Mesodermal cell (in vitro differentiated cells): ENCODE measurements at regions not wholly inside any gene's neighbourhood (a gene's known extent, or its start where the extent isn't known, plus 50 kb on each side); places are given as distances from the start of the nearest gene placed in this dataset.
A peak's percentile ranks its signal among the peaks of the same experiment; 100 is the strongest.

ENCODE experiments used
- H3K27ac ChIP-seq: 2 replicates; pipeline ENCODE4 v1.7.0; 2013; ENCODE audit warnings: mild to moderate bottlenecking, low read depth, low read length, moderate library complexity; ENCODE audit not compliant: severe bottlenecking
- H3K36me3 ChIP-seq: 2 replicates; pipeline ENCODE4 v1.7.1; 2013; ENCODE audit warnings: mild to moderate bottlenecking, low read length, moderate library complexity; ENCODE audit not compliant: control insufficient read depth, insufficient read depth
- H3K4me1 ChIP-seq: one replicate; pipeline ENCODE4 v1.7.1; 2013; ENCODE audit warnings: mild to moderate bottlenecking, low read length; ENCODE audit not compliant: insufficient read depth, control insufficient read depth, poor library complexity, severe bottlenecking
- H3K4me3 ChIP-seq: 2 replicates; pipeline ENCODE4 v1.7.0; 2013; ENCODE audit warnings: low read length, control low read depth, mild to moderate bottlenecking; ENCODE audit not compliant: insufficient read depth, poor library complexity, severe bottlenecking; ENCODE audit errors: extremely low read depth
- H3K9me3 ChIP-seq: 2 replicates; pipeline ENCODE4 v1.7.1; 2013; ENCODE audit warnings: mild to moderate bottlenecking, low read length, moderate library complexity; ENCODE audit not compliant: control insufficient read depth
- WGBS, 2 experiments: methylation state at CpG; one replicate each; pipeline ENCODE4 v1.1.5; 2013; ENCODE audit warnings: missing lambda C conversion rate in 2 of 2; ENCODE audit not compliant: insufficient coverage in 2 of 2; 5-methylcytosine and 5-hydroxymethylcytosine counted together

GRCh38 chr2:126990605-126991532 lies 92.2 kb downstream of the TEX51 start:
- Histone ChIP-seq H3K27ac (peak overlapping the region; percentile 7), H3K9me3 (no peaks in the 10 kb centered on the region), H3K36me3 (no peaks in the 10 kb centered on the region), H3K4me1 (peaks cover 15% of the 10 kb centered on the region), H3K4me3 (no peak overlapping the region)
- 75 to 80% methylated on average over 4 to 6 of the region's 12 CpGs for WGBS, 2 experiments

GRCh38 chr2:126994340-126994777 lies 95.7 kb downstream of the TEX51 start:
- no peak overlapping the region for H3K4me3 ChIP-seq
- 67 to 85% methylated on average over 1 to 2 of the region's 2 CpGs for WGBS, 2 experiments
- H3K27ac ChIP-seq: peak overlapping the region; percentile 17
- no peaks in the 10 kb centered on the region for H3K36me3 ChIP-seq
- no peaks in the 10 kb centered on the region for H3K9me3 ChIP-seq
- peaks cover 23% of the 10 kb centered on the region for H3K4me1 ChIP-seq

GRCh38 chr2:126995621-126996377 lies 97.1 kb downstream of the TEX51 start:
- H3K27ac ChIP-seq: peak overlapping the region; percentile 76
- 30 to 33% methylated on average over 1 of the region's 5 CpGs for WGBS, 2 experiments
- H3K4me3 ChIP-seq: no peak overlapping the region
- no peaks in the 10 kb centered on the region for H3K9me3 ChIP-seq
- no peaks in the 10 kb centered on the region for H3K36me3 ChIP-seq
- peaks cover 22% of the 10 kb centered on the region for H3K4me1 ChIP-seq

- peaks cover 19% of the 10 kb centered on the region for H3K4me1 ChIP-seq
- no peaks in the 10 kb centered on the region for H3K36me3 ChIP-seq
- peak overlapping the region; percentile 76 for H3K27ac ChIP-seq
- H3K4me3 ChIP-seq: no peak overlapping the region
- H3K9me3 ChIP-seq: no peaks in the 10 kb centered on the region
- WGBS, 2 experiments: 87 to 100% methylated on average over 1 of the region's 1 CpG
Measured at GRCh38 chr2:126996378-126996699, 97.6 kb downstream of the TEX51 start.
